ENCODE measurements at regions not wholly inside any gene's neighbourhood (a gene's known extent, or its start where the extent isn't known, plus 50 kb on each side); places are given as distances from the start of the nearest gene placed in this dataset.
"Not testable (repeated sequence)": the region's sequence is repeated elsewhere in the genome, so short reads cannot be mapped to it uniquely, and the experiment has no call there.

GRCh38 chr13:67538906-67539305, 308.8 kb upstream of the PCDH9 start:
- DNase-seq (ENCODE audit: low read depth in 3 of 3, low spot score in 2 of 3), result no peak

- DNase-seq (ENCODE audit: low read depth in 3 of 3, low spot score in 2 of 3), result no peak
Measured at GRCh38 chr13:67520886-67521285, 290.8 kb upstream of the PCDH9 start.

- DNase-seq (ENCODE audit: low read depth in 3 of 3, low spot score in 2 of 3), result no peak
Measured at GRCh38 chr13:67519356-67519755, 289.2 kb upstream of the PCDH9 start.

GRCh38 chr13:67518785-67519184, 288.6 kb upstream of the PCDH9 start:
- DNase-seq (ENCODE audit: low read depth in 3 of 3, low spot score in 2 of 3), result no peak

GRCh38 chr13:67515895-67516294, 285.8 kb upstream of the PCDH9 start:
- DNase-seq (ENCODE audit: low read depth in 3 of 3, low spot score in 2 of 3), result no peak

- DNase-seq (ENCODE audit: low read depth in 3 of 3, low spot score in 2 of 3), result no peak
Measured at GRCh38 chr13:67509018-67509417, 278.9 kb upstream of the PCDH9 start.

GRCh38 chr13:67508275-67508674, 278.1 kb upstream of the PCDH9 start:
- DNase-seq (ENCODE audit: low read depth in 3 of 3, low spot score in 2 of 3), result not testable (repeated sequence)

GRCh38 chr13:67506407-67506806, 276.3 kb upstream of the PCDH9 start:
- no peak for DNase-seq (ENCODE audit: low read depth in 3 of 3, low spot score in 2 of 3)

GRCh38 chr13:67505376-67505775, 275.2 kb upstream of the PCDH9 start:
- DNase-seq (ENCODE audit: low read depth in 3 of 3, low spot score in 2 of 3), result no peak

- no peak for DNase-seq (ENCODE audit: low read depth in 3 of 3, low spot score in 2 of 3)
Measured at GRCh38 chr13:67498948-67499347, 268.8 kb upstream of the PCDH9 start.

- DNase-seq (ENCODE audit: low read depth in 3 of 3, low spot score in 2 of 3), result no peak
Measured at GRCh38 chr13:67493835-67494234, 263.7 kb upstream of the PCDH9 start.

- no peak for DNase-seq (ENCODE audit: low read depth in 3 of 3, low spot score in 2 of 3)
Measured at GRCh38 chr13:67489016-67489415, 258.9 kb upstream of the PCDH9 start.

GRCh38 chr13:67481445-67481844, 251.3 kb upstream of the PCDH9 start:
- no peak for DNase-seq (ENCODE audit: low read depth in 3 of 3, low spot score in 2 of 3)

- DNase-seq (ENCODE audit: low read depth in 3 of 3, low spot score in 2 of 3), result no peak
Measured at GRCh38 chr13:67474115-67474514, 244.0 kb upstream of the PCDH9 start.

GRCh38 chr13:67469623-67470022, 239.5 kb upstream of the PCDH9 start:
- no peak for DNase-seq (ENCODE audit: low read depth in 3 of 3, low spot score in 2 of 3)

GRCh38 chr13:67466569-67466968, 236.4 kb upstream of the PCDH9 start:
- DNase-seq (ENCODE audit: low read depth in 3 of 3, low spot score in 2 of 3), result no peak

GRCh38 chr13:67464154-67464553, 234.0 kb upstream of the PCDH9 start:
- no peak for DNase-seq (ENCODE audit: low read depth in 3 of 3, low spot score in 2 of 3)

- DNase-seq (ENCODE audit: low read depth in 3 of 3, low spot score in 2 of 3), result no peak
Measured at GRCh38 chr13:67462098-67462497, 232.0 kb upstream of the PCDH9 start.

GRCh38 chr13:67452526-67452925, 222.4 kb upstream of the PCDH9 start:
- not testable (repeated sequence) for DNase-seq (ENCODE audit: low read depth in 3 of 3, low spot score in 2 of 3)

GRCh38 chr13:67445436-67445835, 215.3 kb upstream of the PCDH9 start:
- DNase-seq (ENCODE audit: low read depth in 3 of 3, low spot score in 2 of 3), result no peak

- no peak for DNase-seq (ENCODE audit: low read depth in 3 of 3, low spot score in 2 of 3)
Measured at GRCh38 chr13:67443923-67444322, 213.8 kb upstream of the PCDH9 start.

GRCh38 chr13:67440236-67440975, 210.3 kb upstream of the PCDH9 start:
- DNase-seq (ENCODE audit: low read depth in 3 of 3, low spot score in 2 of 3), result no peak

- DNase-seq (ENCODE audit: low read depth in 3 of 3, low spot score in 2 of 3), result no peak
Measured at GRCh38 chr13:67439365-67439764, 209.2 kb upstream of the PCDH9 start.

Measured in right renal cortex interstitium (tissue), 3 donors.